ENCODE measurements at regions not wholly inside any gene's neighbourhood (a gene's known extent, or its start where the extent isn't known, plus 50 kb on each side); places are given as distances from the start of the nearest gene placed in this dataset.

GRCh38 chr20:50271612-50272011, 81.0 kb downstream of the CEBPB start:
- no peaks in the 10 kb centered on the region for H3K27me3 ChIP-seq (ENCODE audit: control insufficient read depth in 2 of 2, insufficient read depth in 2 of 2, low read length in 2 of 2)
- no peak overlapping the region for H3K4me2 ChIP-seq (ENCODE audit: insufficient read depth, low read length)
- ChIA-PET CTCF (ENCODE audit: low intra/inter-chr PET ratio) (no interaction called here), POLR2A (interaction anchor here (1.1 kb wide), 1 partner anchor 27 kb away, joined by 4 read pairs; no protein-coding TSS in a partner anchor)
- H3K79me2 ChIP-seq (ENCODE audit: control insufficient read depth, insufficient read depth, low read length): no peaks in the 10 kb centered on the region
- BruUV-seq (replicated peaks): no TSS peak
- H3K4me1 ChIP-seq (replicated peaks in 1 of 2; ENCODE audit: control insufficient read depth in 2 of 2, insufficient read depth in 2 of 2, low read length in 2 of 2): peaks cover 6 to 32% of the 10 kb centered on the region in 2 experiments; a peak in 3 of 5 replicates
- H3K4me3 ChIP-seq: no peak overlapping the region
- 59% methylated on average over 7 of the region's 7 CpGs for WGBS (ENCODE audit: insufficient coverage, low coverage, missing lambda C conversion rate)
- no peaks in the 10 kb centered on the region for H3K36me3 ChIP-seq (ENCODE audit: control insufficient read depth, insufficient read depth, low read length)
- ATAC-seq: no peak
- no peaks in the 10 kb centered on the region for H3K9me1 ChIP-seq (ENCODE audit: control insufficient read depth, insufficient read depth, low read length)
- FAIRE-seq: no peak
- intact Hi-C loops (cut with micrococcal nuclease): no loop called here
- TF ChIP-seq DDX20 (tag; IDR thresholded peaks at IDR 0.05; ENCODE audit: low read depth) (no peak), ZNF239 (CRISPR knock-in tag; IDR thresholded peaks at IDR 0.05) (no peak), THRAP3 (IDR thresholded peaks at IDR 0.05; ENCODE audit: borderline replicate concordance) (no peak), MEF2A (IDR thresholded peaks at IDR 0.05; ENCODE audit: control insufficient read depth, low read depth, low read length) (no peak), KLF10 (CRISPR knock-in tag; IDR thresholded peaks at IDR 0.05) (no peak), ARID2 (IDR thresholded peaks at IDR 0.05) (no peak), U2AF1 (optimal IDR thresholded peaks at IDR 0.05; ENCODE audit: low read depth, low read length) (no peak)
- no peaks in the 10 kb centered on the region for H4K20me1 ChIP-seq (replicated peaks; ENCODE audit: control insufficient read depth, insufficient read depth, low read length)
- in situ Hi-C loops (cut with MboI): no loop called here
- no peak for DNase-seq (ENCODE audit: extremely low read depth in 1 of 4, low spot score in 3 of 4)
- H3K9ac ChIP-seq (ENCODE audit: insufficient read depth in 1 of 2, low read depth in 2 of 2, low read length in 2 of 2): peak overlapping the region in 1 of 2 experiments; percentile 80; a peak in 1 of 4 replicates
- no peak overlapping the region for H3K27ac ChIP-seq (ENCODE audit: extremely low read depth, low read depth, low read length)
- peak overlapping the region; percentile 49; the same call in 1 of the 2 replicates for H2AFZ ChIP-seq (ENCODE audit: low read depth, low read length)
- no peaks in the 10 kb centered on the region for H3K9me3 ChIP-seq (replicated peaks; ENCODE audit: control insufficient read depth, insufficient read depth, low read depth, low read length)

Measured in K562 (cell line).